ENCODE measurements at regions not wholly inside any gene's neighbourhood (a gene's known extent, or its start where the extent isn't known, plus 50 kb on each side); places are given as distances from the start of the nearest gene placed in this dataset.

DNA sequence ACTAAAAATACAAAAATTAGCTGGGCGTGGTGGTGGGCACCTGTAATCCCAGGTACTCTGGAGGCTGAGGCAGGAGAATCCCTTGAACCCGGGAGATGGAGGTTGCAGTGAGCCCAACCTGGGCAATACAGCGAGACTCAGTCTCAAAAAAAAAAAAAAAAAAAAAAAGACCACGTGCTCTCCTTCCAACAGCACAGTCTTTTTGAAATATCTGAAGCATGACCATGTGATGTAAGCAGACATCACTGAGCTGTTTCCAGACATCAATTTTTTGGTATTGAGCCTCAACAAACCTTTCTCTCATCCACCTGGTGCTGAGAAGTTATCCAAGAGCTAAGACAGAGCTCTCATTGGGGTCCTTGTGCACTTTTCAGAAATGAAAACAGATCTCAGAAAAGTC is 249.2 kb downstream of the FOXA2 start:
- Histone ChIP-seq H3K4me1 (no peaks in the 10 kb centered on the region), H3K4me3 (no peak overlapping the region), H3K27me3 (peaks cover 0 to 45% (median 8%) of the 10 kb centered on the region in 3 donors), H3K27ac (no peak overlapping the region), H3K9me3 (no peaks in the 10 kb centered on the region), H3K36me3 (no peaks in the 10 kb centered on the region)
- intact Hi-C loops (cut with DNase I) = no loop called here
- TF ChIP-seq, protein P1, sequence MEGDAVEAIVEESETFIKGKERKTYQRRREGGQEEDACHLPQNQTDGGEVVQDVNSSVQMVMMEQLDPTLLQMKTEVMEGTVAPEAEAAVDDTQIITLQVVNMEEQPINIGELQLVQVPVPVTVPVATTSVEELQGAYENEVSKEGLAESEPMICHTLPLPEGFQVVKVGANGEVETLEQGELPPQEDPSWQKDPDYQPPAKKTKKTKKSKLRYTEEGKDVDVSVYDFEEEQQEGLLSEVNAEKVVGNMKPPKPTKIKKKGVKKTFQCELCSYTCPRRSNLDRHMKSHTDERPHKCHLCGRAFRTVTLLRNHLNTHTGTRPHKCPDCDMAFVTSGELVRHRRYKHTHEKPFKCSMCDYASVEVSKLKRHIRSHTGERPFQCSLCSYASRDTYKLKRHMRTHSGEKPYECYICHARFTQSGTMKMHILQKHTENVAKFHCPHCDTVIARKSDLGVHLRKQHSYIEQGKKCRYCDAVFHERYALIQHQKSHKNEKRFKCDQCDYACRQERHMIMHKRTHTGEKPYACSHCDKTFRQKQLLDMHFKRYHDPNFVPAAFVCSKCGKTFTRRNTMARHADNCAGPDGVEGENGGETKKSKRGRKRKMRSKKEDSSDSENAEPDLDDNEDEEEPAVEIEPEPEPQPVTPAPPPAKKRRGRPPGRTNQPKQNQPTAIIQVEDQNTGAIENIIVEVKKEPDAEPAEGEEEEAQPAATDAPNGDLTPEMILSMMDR (IDR thresholded peaks at IDR 0.05) = no peak
- no peak for TF ChIP-seq POLR2AphosphoS5 (IDR thresholded peaks at IDR 0.05)
- TF ChIP-seq POLR2A (IDR thresholded peaks at IDR 0.05) = no peak
- no peak for TF ChIP-seq EP300 (IDR thresholded peaks at IDR 0.05)
- DNase-seq = no peak
- WGBS, 2 donors = 69 to 72% methylated on average over 4 of the region's 4 CpGs

DNA sequence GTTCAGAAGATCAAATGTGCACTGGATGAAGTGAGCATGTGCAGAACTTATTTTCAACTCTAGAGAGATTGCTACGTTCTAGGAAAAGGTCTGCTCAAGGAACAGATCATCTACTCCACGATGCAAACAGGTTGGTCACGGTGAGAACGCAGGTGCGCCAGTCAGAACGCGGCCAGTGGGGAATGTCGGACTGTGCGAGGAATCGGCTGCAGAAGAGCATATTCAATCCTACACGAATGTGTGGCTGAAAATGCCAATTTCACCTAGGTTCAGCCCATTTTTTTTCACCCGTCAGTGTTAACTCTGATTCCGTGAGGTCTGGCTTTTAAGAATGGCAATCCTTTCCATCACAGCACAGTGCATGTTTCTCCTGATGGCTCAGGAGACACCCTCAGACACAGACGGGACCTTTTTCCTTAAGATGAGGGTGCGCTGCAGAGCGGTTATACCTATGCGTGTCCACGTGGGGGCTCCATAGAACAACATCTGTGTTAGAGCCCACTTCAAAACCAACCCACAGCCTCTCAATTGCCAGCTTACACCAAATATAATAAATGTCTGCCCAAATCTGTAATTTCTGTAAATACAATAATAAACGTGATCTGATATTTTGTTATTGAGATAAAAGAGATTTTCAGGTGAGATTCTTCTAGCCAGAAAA is 250.4 kb downstream of the FOXA2 start:
- no peak for DNase-seq
- Histone ChIP-seq H3K27ac (no peak overlapping the region), H3K4me1 (no peaks in the 10 kb centered on the region), H3K36me3 (no peaks in the 10 kb centered on the region), H3K27me3 (peaks cover 0 to 36% (median 8%) of the 10 kb centered on the region in 3 donors), H3K4me3 (no peak overlapping the region), H3K9me3 (no peaks in the 10 kb centered on the region)
- TF ChIP-seq, protein P1 (IDR thresholded peaks at IDR 0.05) = peak in 3 of 4 experiments; percentile 39 to 67 (median 52)
- TF ChIP-seq POLR2AphosphoS5 (IDR thresholded peaks at IDR 0.05) (no peak), EP300 (IDR thresholded peaks at IDR 0.05) (no peak), POLR2A (IDR thresholded peaks at IDR 0.05) (no peak)
- intact Hi-C loops (cut with DNase I) = no loop called here
- 36 to 42% methylated on average over 19 of the region's 19 CpGs for WGBS, 2 donors

DNA sequence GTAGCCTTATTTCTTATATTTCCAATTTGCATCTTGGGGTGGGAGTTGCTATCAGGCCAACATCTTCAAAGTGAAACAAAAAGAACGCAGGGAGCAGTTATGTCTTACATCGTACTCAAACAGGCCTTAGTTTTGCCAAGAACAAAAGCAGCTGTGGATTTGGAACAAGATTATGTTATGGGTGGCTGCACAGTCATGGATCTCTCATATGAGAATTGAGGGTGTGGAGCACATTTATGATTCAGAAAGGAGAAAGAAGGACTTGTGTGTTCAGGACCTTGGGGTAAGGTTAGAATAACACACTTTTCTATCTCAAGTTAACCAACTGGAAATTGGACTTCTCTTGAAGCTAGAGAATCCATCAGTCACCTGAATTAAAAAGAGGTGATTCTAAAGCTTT is 259.9 kb downstream of the FOXA2 start:
- H3K4me1 ChIP-seq = no peaks in the 10 kb centered on the region
- no peaks in the 10 kb centered on the region for H3K9me3 ChIP-seq
- DNase-seq = no peak
- no peak overlapping the region for H3K4me3 ChIP-seq
- no peak overlapping the region for H3K27ac ChIP-seq
- 58 to 76% methylated on average over 2 of the region's 2 CpGs for WGBS, 2 donors
- no peaks in the 10 kb centered on the region for H3K36me3 ChIP-seq
- TF ChIP-seq POLR2AphosphoS5 (IDR thresholded peaks at IDR 0.05) (no peak), EP300 (IDR thresholded peaks at IDR 0.05) (no peak), POLR2A (IDR thresholded peaks at IDR 0.05) (no peak)
- TF ChIP-seq, protein P1 (IDR thresholded peaks at IDR 0.05) = no peak
- intact Hi-C loops (cut with DNase I) = no loop called here
- no peaks in the 10 kb centered on the region for H3K27me3 ChIP-seq

DNA sequence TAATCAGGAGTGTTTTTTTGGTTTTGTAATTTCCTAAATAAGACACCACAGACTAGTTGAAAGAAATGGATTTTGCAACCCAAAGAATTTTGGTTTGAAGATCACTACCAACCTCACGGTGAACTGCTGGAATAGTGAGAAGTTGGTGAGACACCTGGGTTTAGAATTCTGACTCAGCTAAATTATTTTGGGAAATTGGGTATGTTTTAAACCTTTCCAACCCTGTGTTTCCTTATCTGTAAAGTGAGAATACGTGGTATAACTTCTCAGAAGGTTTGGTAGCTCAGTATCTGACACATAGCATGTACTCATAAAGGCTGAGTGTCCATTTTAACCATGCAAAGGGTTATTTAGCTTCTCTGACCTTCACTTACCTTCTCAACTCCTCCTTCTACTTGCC is 261.9 kb downstream of the FOXA2 start:
- no peaks in the 10 kb centered on the region for H3K4me1 ChIP-seq
- H3K27me3 ChIP-seq = no peaks in the 10 kb centered on the region
- DNase-seq = no peak
- TF ChIP-seq POLR2AphosphoS5 (IDR thresholded peaks at IDR 0.05) (no peak), EP300 (IDR thresholded peaks at IDR 0.05) (no peak), POLR2A (IDR thresholded peaks at IDR 0.05) (no peak)
- TF ChIP-seq, protein P1 (IDR thresholded peaks at IDR 0.05) = no peak
- WGBS, 2 donors = 36 to 44% methylated on average over 2 of the region's 2 CpGs
- H3K4me3 ChIP-seq = no peak overlapping the region
- no peaks in the 10 kb centered on the region for H3K36me3 ChIP-seq
- intact Hi-C loops (cut with DNase I) = no loop called here
- H3K27ac ChIP-seq = no peak overlapping the region
- no peaks in the 10 kb centered on the region for H3K9me3 ChIP-seq

DNA sequence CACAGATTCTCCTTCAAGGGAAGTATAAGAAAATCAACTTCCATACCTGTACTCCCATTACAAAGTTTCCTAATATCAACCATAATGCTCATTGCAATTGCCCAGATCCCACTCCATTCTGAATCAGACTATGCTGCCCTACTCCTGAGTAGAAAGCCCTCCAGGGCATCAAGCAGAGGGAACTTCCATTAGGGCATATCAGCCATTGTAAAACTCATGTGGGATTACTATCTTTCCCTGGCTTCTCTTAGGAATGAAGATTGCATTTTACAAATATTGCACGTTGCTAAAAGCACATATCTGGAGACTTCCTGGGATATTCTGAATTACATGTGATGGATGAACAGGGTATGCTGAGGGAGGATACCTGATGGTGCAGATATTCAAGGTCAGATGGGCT is 263.2 kb downstream of the FOXA2 start:
- Histone ChIP-seq H3K4me1 (no peaks in the 10 kb centered on the region), H3K27ac (no peak overlapping the region), H3K9me3 (no peaks in the 10 kb centered on the region), H3K36me3 (no peaks in the 10 kb centered on the region), H3K27me3 (no peaks in the 10 kb centered on the region), H3K4me3 (no peak overlapping the region)
- 64 to 79% methylated on average over 1 of the region's 1 CpG for WGBS, 2 donors
- intact Hi-C loops (cut with DNase I) = no loop called here
- TF ChIP-seq, protein P1 (IDR thresholded peaks at IDR 0.05) = no peak
- TF ChIP-seq POLR2AphosphoS5 (IDR thresholded peaks at IDR 0.05) (no peak), EP300 (IDR thresholded peaks at IDR 0.05) (no peak), POLR2A (IDR thresholded peaks at IDR 0.05) (no peak)
- no peak for DNase-seq

Measured in sigmoid colon (tissue), 6 donors.